ENCODE measurements at regions not wholly inside any gene's neighbourhood (a gene's known extent, or its start where the extent isn't known, plus 50 kb on each side); places are given as distances from the start of the nearest gene placed in this dataset.

DNA sequence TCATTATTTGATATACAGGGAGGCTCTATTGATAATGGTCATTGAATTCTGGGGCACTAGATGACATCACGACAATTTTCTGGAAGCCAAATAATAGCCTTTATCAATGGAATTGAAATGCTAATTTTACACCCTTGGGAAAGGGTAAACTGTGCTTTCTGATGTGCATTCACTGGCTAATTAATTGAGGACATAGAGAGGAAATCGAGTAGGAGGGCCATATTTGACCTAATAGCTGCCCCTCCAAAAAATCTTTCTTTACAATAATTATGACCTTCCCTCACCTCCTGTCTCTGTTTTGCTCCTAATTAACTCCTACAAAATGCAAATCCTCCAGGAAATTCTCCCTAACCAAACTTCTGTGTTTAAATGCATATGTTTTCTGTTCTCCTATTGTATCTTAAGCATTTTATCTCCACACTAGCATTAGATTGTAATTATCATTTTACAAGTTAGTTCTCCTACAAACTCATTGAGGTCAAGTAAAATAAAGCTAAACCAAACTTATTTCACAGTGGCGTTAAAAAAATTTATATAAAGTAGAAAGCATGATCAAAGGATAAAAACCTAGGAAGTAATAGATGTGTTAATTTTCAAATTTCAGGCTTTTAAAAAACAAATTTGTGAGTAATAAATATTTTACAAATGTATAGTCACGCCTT lies 1414.0 kb upstream of the AGA start:
- H3K27me3 Mint-ChIP-seq (ENCODE audit: low read depth in 3 of 3): no peaks in the 10 kb centered on the region
- WGBS (ENCODE audit: insufficient coverage): no CpG with 5 or more reads among the region's 4 CpGs
- no peak overlapping the region for H2AFZ ChIP-seq (ENCODE audit: insufficient read depth, low read depth, low read length, poor library complexity, severe bottlenecking)

DNA sequence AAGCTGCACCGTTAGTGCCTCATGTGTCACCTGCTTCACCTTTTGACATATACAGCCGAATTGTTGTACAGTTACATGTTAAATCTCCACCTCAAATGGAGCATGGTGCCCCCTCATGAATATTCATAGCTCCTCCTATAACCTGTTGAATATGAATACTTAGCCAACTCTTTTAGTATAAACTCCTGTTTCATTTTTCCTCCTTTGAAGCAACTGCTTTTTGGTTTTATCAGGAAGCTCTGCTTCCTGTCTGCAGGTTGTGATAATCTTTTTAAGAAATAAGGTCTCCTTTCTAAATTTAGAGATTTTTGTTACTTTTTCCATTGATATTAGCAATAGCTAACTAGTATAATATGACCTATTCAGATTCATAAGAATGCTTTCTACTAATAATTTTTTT lies 1429.2 kb upstream of the AGA start:
- H4K20me1 ChIP-seq (ENCODE audit: insufficient read depth, low read length): no peaks in the 10 kb centered on the region
- no peak overlapping the region for H3K4me3 ChIP-seq (replicated peaks in 1 of 3; ENCODE audit: low read depth in 2 of 3, low read length in 3 of 3)
- H3K27me3 ChIP-seq (ENCODE audit: control insufficient read depth in 2 of 2, insufficient read depth in 2 of 2, low read length in 2 of 2): no peaks in the 10 kb centered on the region
- DNase-seq: no peak
- WGBS (ENCODE audit: insufficient coverage): 0% methylated on average over 2 of the region's 2 CpGs
- TF ChIP-seq, protein P1, sequence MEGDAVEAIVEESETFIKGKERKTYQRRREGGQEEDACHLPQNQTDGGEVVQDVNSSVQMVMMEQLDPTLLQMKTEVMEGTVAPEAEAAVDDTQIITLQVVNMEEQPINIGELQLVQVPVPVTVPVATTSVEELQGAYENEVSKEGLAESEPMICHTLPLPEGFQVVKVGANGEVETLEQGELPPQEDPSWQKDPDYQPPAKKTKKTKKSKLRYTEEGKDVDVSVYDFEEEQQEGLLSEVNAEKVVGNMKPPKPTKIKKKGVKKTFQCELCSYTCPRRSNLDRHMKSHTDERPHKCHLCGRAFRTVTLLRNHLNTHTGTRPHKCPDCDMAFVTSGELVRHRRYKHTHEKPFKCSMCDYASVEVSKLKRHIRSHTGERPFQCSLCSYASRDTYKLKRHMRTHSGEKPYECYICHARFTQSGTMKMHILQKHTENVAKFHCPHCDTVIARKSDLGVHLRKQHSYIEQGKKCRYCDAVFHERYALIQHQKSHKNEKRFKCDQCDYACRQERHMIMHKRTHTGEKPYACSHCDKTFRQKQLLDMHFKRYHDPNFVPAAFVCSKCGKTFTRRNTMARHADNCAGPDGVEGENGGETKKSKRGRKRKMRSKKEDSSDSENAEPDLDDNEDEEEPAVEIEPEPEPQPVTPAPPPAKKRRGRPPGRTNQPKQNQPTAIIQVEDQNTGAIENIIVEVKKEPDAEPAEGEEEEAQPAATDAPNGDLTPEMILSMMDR (IDR thresholded peaks at IDR 0.05): no peak
- no peaks in the 10 kb centered on the region for H3K4me1 ChIP-seq (ENCODE audit: control insufficient read depth in 1 of 2, insufficient read depth in 2 of 2, low read length in 2 of 2)
- no peak overlapping the region for H2AFZ ChIP-seq (ENCODE audit: insufficient read depth, low read depth, low read length, poor library complexity, severe bottlenecking)
- no peak overlapping the region for H3K4me2 ChIP-seq (replicated peaks; ENCODE audit: extremely low read depth, low read length, poor library complexity, severe bottlenecking)
- no peak overlapping the region for H3K9ac ChIP-seq (ENCODE audit: insufficient read depth, low read length, poor library complexity, severe bottlenecking)
- Mint-ChIP-seq H3K27ac (no peak overlapping the region), H3K4me3 (no peak overlapping the region), H3K27me3 (ENCODE audit: low read depth in 3 of 3) (no peaks in the 10 kb centered on the region), H3K36me3 (no peaks in the 10 kb centered on the region), H3K9me3 (peaks cover 0 to 2% (median 0%) of the 10 kb centered on the region in 7 donors), H3K4me1 (no peaks in the 10 kb centered on the region)
- intact Hi-C loops (cut with micrococcal nuclease): no loop called here
- no peaks in the 10 kb centered on the region for H3K9me3 ChIP-seq (replicated peaks in 1 of 2; ENCODE audit: control insufficient read depth in 1 of 2, insufficient read depth in 1 of 2, low read length in 2 of 2)
- H3K36me3 ChIP-seq (replicated peaks in 1 of 2; ENCODE audit: control insufficient read depth in 1 of 2, insufficient read depth in 2 of 2, low read length in 2 of 2): no peaks in the 10 kb centered on the region
- H3K79me2 ChIP-seq (ENCODE audit: insufficient read depth, low read length): no peaks in the 10 kb centered on the region
- H3K27ac ChIP-seq (ENCODE audit: low read depth in 1 of 2, low read length in 2 of 2): no peak overlapping the region

More for the DNA sequence above, 1414.0 kb upstream of the AGA start:
- H3K9me3 ChIP-seq (replicated peaks in 1 of 2; ENCODE audit: control insufficient read depth in 1 of 2, insufficient read depth in 1 of 2, low read length in 2 of 2): no peaks in the 10 kb centered on the region
- Mint-ChIP-seq H3K4me1 (no peaks in the 10 kb centered on the region), H3K4me3 (no peak overlapping the region), H3K36me3 (no peaks in the 10 kb centered on the region), H3K27ac (no peak overlapping the region), H3K9me3 (peaks cover 0 to 2% (median under 1%) of the 10 kb centered on the region in 7 donors)
- no peaks in the 10 kb centered on the region for H3K36me3 ChIP-seq (replicated peaks in 1 of 2; ENCODE audit: control insufficient read depth in 1 of 2, insufficient read depth in 2 of 2, low read length in 2 of 2)
- no peaks in the 10 kb centered on the region for H3K4me1 ChIP-seq (ENCODE audit: control insufficient read depth in 1 of 2, insufficient read depth in 2 of 2, low read length in 2 of 2)
- no peaks in the 10 kb centered on the region for H3K79me2 ChIP-seq (ENCODE audit: insufficient read depth, low read length)
- no peaks in the 10 kb centered on the region for H3K27me3 ChIP-seq (ENCODE audit: control insufficient read depth in 2 of 2, insufficient read depth in 2 of 2, low read length in 2 of 2)
- no peak overlapping the region for H3K27ac ChIP-seq (ENCODE audit: low read depth in 1 of 2, low read length in 2 of 2)
- no peak overlapping the region for H3K4me2 ChIP-seq (replicated peaks; ENCODE audit: extremely low read depth, low read length, poor library complexity, severe bottlenecking)
- no peak overlapping the region for H3K9ac ChIP-seq (ENCODE audit: insufficient read depth, low read length, poor library complexity, severe bottlenecking)
- intact Hi-C loops (cut with micrococcal nuclease): no loop called here
- no peak for DNase-seq
- H3K4me3 ChIP-seq (replicated peaks in 1 of 3; ENCODE audit: low read depth in 2 of 3, low read length in 3 of 3): no peak overlapping the region
- H4K20me1 ChIP-seq (ENCODE audit: insufficient read depth, low read length): no peaks in the 10 kb centered on the region
- TF ChIP-seq, protein P1 (IDR thresholded peaks at IDR 0.05): no peak

Data from CD14-positive monocyte (primary cell).